Kidney epithelial cell (primary cell): ENCODE measurements at regions not wholly inside any gene's neighbourhood (a gene's known extent, or its start where the extent isn't known, plus 50 kb on each side); places are given as distances from the start of the nearest gene placed in this dataset.
"Not testable (repeated sequence)": the region's sequence is repeated elsewhere in the genome, so short reads cannot be mapped to it uniquely, and the experiment has no call there.

Experiments
- DNase-seq: peaks from one replicate; pipeline ENCODE4 v3.0.0-alpha.2; 2010; ENCODE audit warnings: low read depth
- H3K27me3 ChIP-seq: 2 replicates; pipeline ENCODE4 v1.6.0; 2011; ENCODE audit warnings: low read length; ENCODE audit not compliant: control insufficient read depth, insufficient read depth
- H3K36me3 ChIP-seq: 2 replicates; pipeline ENCODE4 v1.5.1; 2011; ENCODE audit warnings: low read length; ENCODE audit not compliant: control insufficient read depth, insufficient read depth
- H3K4me3 ChIP-seq: 2 replicates; pipeline ENCODE4 v1.5.1; 2011; ENCODE audit warnings: low read depth, mild to moderate bottlenecking, control low read depth, low read length
- TF ChIP-seq, protein P1 (sequence below): IDR thresholded peaks from 2 replicates; pipeline ENCODE4 v1.5.1; 2011; ENCODE audit warnings: mild to moderate bottlenecking, moderate library complexity, low read length, control low read depth, inconsistent platforms; ENCODE audit not compliant: insufficient read depth, poor library complexity, severe bottlenecking

DNA sequence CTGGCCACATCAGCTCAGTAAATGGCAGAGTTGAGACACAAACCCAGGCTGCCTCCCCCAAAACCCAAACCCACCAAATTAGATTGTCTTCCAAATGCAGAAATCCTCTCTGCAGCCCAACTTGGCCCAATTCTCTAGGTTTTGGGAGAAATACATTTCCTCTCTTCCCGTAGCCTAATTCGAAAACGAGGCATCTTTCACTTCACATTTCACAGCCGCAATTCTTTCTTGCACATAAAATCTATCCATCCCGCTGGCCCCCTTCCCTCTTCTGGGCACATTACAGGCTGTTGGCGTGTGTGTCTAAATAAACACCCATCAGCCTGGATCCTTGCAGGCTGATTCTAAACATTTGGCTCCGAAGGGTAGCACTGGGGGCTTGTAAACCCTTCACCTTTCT is 83.8 kb upstream of the VRK1 start:
- H3K36me3 ChIP-seq = no peaks in the 10 kb centered on the region
- H3K4me3 ChIP-seq = no peak overlapping the region
- TF ChIP-seq, protein P1, sequence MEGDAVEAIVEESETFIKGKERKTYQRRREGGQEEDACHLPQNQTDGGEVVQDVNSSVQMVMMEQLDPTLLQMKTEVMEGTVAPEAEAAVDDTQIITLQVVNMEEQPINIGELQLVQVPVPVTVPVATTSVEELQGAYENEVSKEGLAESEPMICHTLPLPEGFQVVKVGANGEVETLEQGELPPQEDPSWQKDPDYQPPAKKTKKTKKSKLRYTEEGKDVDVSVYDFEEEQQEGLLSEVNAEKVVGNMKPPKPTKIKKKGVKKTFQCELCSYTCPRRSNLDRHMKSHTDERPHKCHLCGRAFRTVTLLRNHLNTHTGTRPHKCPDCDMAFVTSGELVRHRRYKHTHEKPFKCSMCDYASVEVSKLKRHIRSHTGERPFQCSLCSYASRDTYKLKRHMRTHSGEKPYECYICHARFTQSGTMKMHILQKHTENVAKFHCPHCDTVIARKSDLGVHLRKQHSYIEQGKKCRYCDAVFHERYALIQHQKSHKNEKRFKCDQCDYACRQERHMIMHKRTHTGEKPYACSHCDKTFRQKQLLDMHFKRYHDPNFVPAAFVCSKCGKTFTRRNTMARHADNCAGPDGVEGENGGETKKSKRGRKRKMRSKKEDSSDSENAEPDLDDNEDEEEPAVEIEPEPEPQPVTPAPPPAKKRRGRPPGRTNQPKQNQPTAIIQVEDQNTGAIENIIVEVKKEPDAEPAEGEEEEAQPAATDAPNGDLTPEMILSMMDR = no peak
- H3K27me3 ChIP-seq = no peaks in the 10 kb centered on the region
- no peak for DNase-seq

DNA sequence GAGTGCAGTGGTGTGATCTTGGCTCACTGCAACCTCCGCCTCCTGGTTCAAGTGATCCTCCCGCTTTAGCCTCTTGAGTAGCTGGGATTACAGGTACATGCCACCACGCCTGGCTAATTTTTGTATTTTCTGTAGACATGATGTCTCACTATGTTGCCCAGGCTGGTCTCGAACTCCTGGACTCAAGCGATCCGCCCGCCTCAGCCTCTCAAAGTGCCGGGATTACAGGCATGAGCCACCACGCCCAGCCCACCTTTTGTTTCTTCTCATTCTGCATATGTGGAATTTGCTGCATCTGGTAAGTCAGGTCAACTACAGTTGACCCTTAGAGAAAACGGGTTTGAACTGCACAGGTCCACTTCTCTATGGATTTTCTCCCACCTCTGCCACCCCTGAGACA is 82.6 kb upstream of the VRK1 start:
- not testable (repeated sequence) for H3K27me3 ChIP-seq, H3K36me3 ChIP-seq, DNase-seq, H3K4me3 ChIP-seq

DNA sequence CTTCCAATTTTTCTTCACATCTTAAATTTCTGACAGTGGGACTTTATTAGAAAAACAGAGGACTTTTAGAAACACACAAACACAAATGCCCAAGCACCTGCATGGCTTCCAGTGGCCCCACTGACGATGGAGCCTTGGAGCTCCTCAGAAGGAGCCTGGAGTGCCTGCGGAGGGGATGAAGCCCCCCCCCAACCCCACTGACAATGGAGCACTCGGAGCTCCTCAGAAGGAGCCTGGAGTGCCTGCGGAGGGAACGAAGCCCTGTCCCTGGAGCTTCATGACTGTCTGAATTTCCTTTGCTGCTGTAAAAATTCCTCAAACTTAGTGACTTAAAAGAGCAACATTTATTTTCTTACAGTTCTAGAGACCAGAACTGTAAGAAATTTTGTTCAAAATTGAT is 80.1 kb upstream of the VRK1 start:
- Histone ChIP-seq H3K36me3 (no peaks in the 10 kb centered on the region), H3K4me3 (no peak overlapping the region), H3K27me3 (peaks cover 2% of the 10 kb centered on the region)
- no peak for DNase-seq
- TF ChIP-seq, protein P1 = no peak

DNA sequence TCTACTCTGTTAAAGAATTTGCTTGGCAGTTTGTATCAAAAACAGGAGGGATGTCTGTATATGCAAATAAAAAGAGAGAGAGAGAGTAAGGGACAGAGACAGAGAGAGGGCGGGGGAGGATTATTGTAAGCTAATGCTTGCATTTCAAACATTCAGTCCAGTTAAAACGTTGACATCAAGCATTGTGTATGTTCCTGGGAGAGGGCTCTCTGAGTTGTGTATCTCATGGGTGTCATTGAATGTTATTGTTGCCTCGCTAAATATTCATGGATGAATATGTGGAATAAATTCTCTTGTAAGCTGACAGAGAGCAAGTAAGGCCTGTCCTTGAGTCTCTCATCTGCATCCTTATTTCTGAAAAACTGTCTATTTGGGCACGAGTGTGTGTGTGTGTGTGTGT is 78.8 kb upstream of the VRK1 start:
- TF ChIP-seq, protein P1 = no peak
- Histone ChIP-seq H3K36me3 (no peaks in the 10 kb centered on the region), H3K27me3 (peaks cover 2% of the 10 kb centered on the region), H3K4me3 (no peak overlapping the region)
- DNase-seq = no peak

DNA sequence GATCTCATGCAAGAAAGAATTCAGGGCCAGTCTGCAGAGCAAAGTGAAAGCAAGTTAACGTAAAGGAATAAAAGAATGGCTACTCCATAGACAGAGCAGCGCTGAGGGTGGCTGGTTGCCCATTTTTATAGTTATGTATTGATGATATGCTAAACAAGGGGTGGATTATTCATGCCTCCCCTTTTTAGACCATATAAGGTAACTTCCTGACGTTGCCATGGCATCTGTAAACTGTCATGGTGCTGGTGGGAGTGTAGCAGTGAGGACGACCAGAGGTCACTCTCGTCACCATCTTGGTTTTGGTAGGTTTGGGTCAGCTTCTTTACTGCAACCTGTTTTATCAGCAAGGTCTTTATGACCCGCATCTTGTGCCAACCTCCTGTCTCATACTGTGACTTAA is 76.5 kb upstream of the VRK1 start:
- not testable (repeated sequence) for DNase-seq, H3K27me3 ChIP-seq, H3K4me3 ChIP-seq, H3K36me3 ChIP-seq

DNA sequence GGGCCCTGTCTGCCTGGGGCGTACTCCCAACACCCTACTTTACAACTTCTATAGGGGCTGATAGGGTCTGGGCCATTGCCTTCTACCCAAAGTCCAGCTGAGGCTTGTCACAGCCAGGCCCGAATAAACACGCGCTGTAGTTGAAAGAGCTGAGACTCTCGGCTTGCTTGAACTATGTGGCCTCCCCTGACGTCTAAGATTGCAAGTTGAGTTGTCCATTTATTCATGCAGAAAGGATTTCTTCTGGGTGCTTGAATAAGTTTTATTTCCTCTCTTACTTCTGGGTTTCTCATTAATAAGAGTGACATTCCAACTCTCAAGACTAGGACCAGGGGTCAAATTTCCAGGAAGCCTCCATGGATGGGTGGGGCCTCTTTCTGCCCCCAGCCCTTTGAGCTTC is 74.4 kb upstream of the VRK1 start:
- TF ChIP-seq, protein P1 = no peak
- H3K36me3 ChIP-seq = no peaks in the 10 kb centered on the region
- DNase-seq = no peak
- no peak overlapping the region for H3K4me3 ChIP-seq
- H3K27me3 ChIP-seq = peaks cover 2% of the 10 kb centered on the region

DNA sequence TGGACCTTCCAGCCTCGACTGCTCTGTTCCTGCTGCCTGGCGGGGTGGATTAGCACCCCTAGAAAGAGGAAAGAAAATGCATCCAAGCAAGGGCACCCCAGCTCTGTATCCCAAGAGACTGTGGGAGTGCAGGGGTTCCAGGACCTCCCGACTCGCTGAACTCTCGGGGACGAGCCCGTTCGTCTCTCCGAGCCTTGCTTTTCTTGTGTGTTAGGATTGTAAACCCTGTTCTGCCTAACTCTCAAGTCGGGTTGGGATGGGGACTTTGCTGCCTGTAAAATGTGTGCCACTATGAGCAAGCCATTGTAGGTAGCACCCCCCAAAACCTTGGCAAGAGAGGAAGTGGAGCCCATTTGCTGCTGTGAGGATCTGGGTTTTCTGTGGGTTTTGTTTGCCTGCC is 73.2 kb upstream of the VRK1 start:
- TF ChIP-seq, protein P1 = no peak
- DNase-seq = no peak
- no peaks in the 10 kb centered on the region for H3K36me3 ChIP-seq
- no peak overlapping the region for H3K4me3 ChIP-seq
- H3K27me3 ChIP-seq = peaks cover 2% of the 10 kb centered on the region
